ENCODE measurements at regions not wholly inside any gene's neighbourhood (a gene's known extent, or its start where the extent isn't known, plus 50 kb on each side); places are given as distances from the start of the nearest gene placed in this dataset.

GRCh38 chr3:189547448-189547847 is 83.7 kb upstream of the TP63 start:
- TF ChIP-seq TEAD4 (IDR thresholded peaks at IDR 0.05), result no peak
- TF ChIP-seq EP300 (IDR thresholded peaks at IDR 0.05; ENCODE audit: borderline replicate concordance), result no peak
- no peak for TF ChIP-seq REST (IDR thresholded peaks at IDR 0.05; ENCODE audit: low read depth)
- no peak for TF ChIP-seq CEBPB (IDR thresholded peaks at IDR 0.05)
- TF ChIP-seq RAD21 (IDR thresholded peaks at IDR 0.05; ENCODE audit: low read depth), result no peak
- TF ChIP-seq TAF1 (IDR thresholded peaks at IDR 0.05; ENCODE audit: low read depth), result no peak
- TF ChIP-seq YY1 (IDR thresholded peaks at IDR 0.05; ENCODE audit: low read depth), result no peak
- TF ChIP-seq NFIC (IDR thresholded peaks at IDR 0.05), result no peak
- no peak for TF ChIP-seq TCF12 (IDR thresholded peaks at IDR 0.05; ENCODE audit: low read depth)
- TF ChIP-seq USF1 (IDR thresholded peaks at IDR 0.05), result no peak

Data from Ishikawa (cell line).